ENCODE measurements at regions not wholly inside any gene's neighbourhood (a gene's known extent, or its start where the extent isn't known, plus 50 kb on each side); places are given as distances from the start of the nearest gene placed in this dataset.

DNA sequence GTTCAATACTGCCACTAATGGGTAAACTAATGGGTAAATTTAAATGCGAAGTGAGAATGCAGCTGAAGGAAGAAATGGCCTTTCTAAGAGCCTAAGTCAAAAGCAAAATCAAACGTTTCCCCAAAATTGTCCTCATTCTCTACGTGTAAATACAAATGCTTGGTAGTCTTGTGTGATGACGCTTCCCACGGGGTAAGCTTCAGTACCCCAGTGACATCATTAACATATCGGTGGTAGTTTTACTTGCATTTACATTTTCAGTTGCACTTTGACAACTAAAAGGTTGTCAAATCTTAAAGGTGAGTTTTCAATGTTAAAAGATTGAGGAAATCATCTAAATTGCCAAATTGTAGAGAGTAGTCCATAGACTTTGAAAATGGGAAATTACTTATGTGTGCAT is 550.7 kb upstream of the CCNG1 start:
- H3K4me1 ChIP-seq (ENCODE audit: control insufficient read depth, extremely low read depth, insufficient read depth, low read length) = no peaks in the 10 kb centered on the region
- BruUV-seq (replicated peaks) = no TSS peak
- no peak overlapping the region for H3K4me3 ChIP-seq (replicated peaks in 1 of 3; ENCODE audit: insufficient read depth in 1 of 3, low read depth in 1 of 3, low read length in 3 of 3)
- intact Hi-C loops (cut with micrococcal nuclease) = no loop called here
- ChIA-PET POLR2A (no interaction called here), CTCF (no interaction called here)
- no peak overlapping the region for H2AFZ ChIP-seq (ENCODE audit: low read depth, low read length)
- TF ChIP-seq JUN (IDR thresholded peaks at IDR 0.05; ENCODE audit: borderline replicate concordance, insufficient read depth, insufficient read length, low read depth) (no peak), FOS (IDR thresholded peaks at IDR 0.05; ENCODE audit: borderline replicate concordance, insufficient read depth, low read length) (no peak), CTCF (IDR thresholded peaks at IDR 0.05; ENCODE audit: extremely low read depth in 1 of 2, insufficient read depth in 1 of 2, low read depth in 1 of 2, low read length in 2 of 2) (no peak), POLR2A (IDR thresholded peaks at IDR 0.05; ENCODE audit: low read depth, low read length) (no peak), POLR2AphosphoS5 (IDR thresholded peaks at IDR 0.05; ENCODE audit: insufficient read depth, low read depth, low read length) (no peak), MAX (IDR thresholded peaks at IDR 0.05; ENCODE audit: insufficient read depth, insufficient read length) (no peak), GATA2 (IDR thresholded peaks at IDR 0.05; ENCODE audit: insufficient read depth, insufficient read length, low read depth, low read length) (no peak), EZH2 (IDR thresholded peaks at IDR 0.05; ENCODE audit: borderline replicate concordance, low read depth, low read length, severe bottlenecking) (no peak), MYC (IDR thresholded peaks at IDR 0.05; ENCODE audit: low read depth, low read length) (no peak)
- no peak overlapping the region for H3K27ac ChIP-seq (ENCODE audit: insufficient read depth, low read depth, low read length)
- H3K79me2 ChIP-seq (ENCODE audit: control insufficient read depth, insufficient read depth, low read length) = no peaks in the 10 kb centered on the region
- no peak overlapping the region for H3K4me2 ChIP-seq (ENCODE audit: insufficient read depth, low read length)
- peaks cover 2% of the 10 kb centered on the region for H3K9me3 ChIP-seq (replicated peaks; ENCODE audit: control insufficient read depth, insufficient read depth, low read length)
- H3K9ac ChIP-seq (replicated peaks; ENCODE audit: extremely low read depth, insufficient read depth, low read length) = no peak overlapping the region
- H3K27me3 ChIP-seq (ENCODE audit: control insufficient read depth in 2 of 2, insufficient read depth in 2 of 2, low read length in 2 of 2) = no peaks in the 10 kb centered on the region
- no peaks in the 10 kb centered on the region for H3K9me1 ChIP-seq (replicated peaks; ENCODE audit: control insufficient read depth, extremely low read depth, insufficient read depth, low read length)
- no peaks in the 10 kb centered on the region for H4K20me1 ChIP-seq (replicated peaks; ENCODE audit: control insufficient read depth, extremely low read depth, insufficient read depth, low read length)
- H3K36me3 ChIP-seq (ENCODE audit: control insufficient read depth in 2 of 2, extremely low read depth in 1 of 2, insufficient read depth in 2 of 2, low read length in 2 of 2) = no peaks in the 10 kb centered on the region
- no peak for DNase-seq (ENCODE audit: low read depth, low spot score)
- no peak for FAIRE-seq
- dilution Hi-C loops (cut with MboI; ENCODE audit: extremely low pct_ligation_motif_present, low sequenced_read_pairs) = no loop called here

All from endothelial cell of umbilical vein (primary cell).